Kidney epithelial cell (primary cell): ENCODE measurements at regions not wholly inside any gene's neighbourhood (a gene's known extent, or its start where the extent isn't known, plus 50 kb on each side); places are given as distances from the start of the nearest gene placed in this dataset.
"Not testable (repeated sequence)": the region's sequence is repeated elsewhere in the genome, so short reads cannot be mapped to it uniquely, and the experiment has no call there.

Experiments used
- DNase-seq: peaks from one replicate; pipeline ENCODE4 v3.0.0-alpha.2; 2010; ENCODE audit warnings: low read depth
- H3K27me3 ChIP-seq: 2 replicates; pipeline ENCODE4 v1.6.0; 2011; ENCODE audit warnings: low read length; ENCODE audit not compliant: control insufficient read depth, insufficient read depth
- H3K36me3 ChIP-seq: 2 replicates; pipeline ENCODE4 v1.5.1; 2011; ENCODE audit warnings: low read length; ENCODE audit not compliant: control insufficient read depth, insufficient read depth
- H3K4me3 ChIP-seq: 2 replicates; pipeline ENCODE4 v1.5.1; 2011; ENCODE audit warnings: low read depth, mild to moderate bottlenecking, control low read depth, low read length
- TF ChIP-seq, protein P1 (sequence below): IDR thresholded peaks from 2 replicates; pipeline ENCODE4 v1.5.1; 2011; ENCODE audit warnings: mild to moderate bottlenecking, moderate library complexity, low read length, control low read depth, inconsistent platforms; ENCODE audit not compliant: insufficient read depth, poor library complexity, severe bottlenecking

DNA sequence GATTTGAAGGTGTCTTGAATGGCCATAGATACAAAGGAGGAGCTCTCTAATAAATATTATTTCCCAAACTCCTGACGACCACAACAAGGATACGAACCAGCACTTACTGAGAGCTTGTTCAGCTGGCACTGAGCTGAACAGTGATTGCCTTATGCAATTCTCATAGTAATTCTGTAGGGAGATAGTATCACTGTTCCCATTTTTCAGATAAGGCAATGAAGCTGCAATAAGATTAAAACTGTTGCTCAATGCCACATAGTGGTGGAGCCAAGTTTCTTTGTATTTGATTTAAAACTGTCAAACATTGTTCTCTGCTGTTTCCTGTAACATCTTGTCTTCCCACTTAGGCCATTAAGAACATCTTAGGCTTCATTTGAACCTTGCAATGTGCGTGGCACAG, 163.9 kb downstream of the RPLP1 start:
- TF ChIP-seq, protein P1, sequence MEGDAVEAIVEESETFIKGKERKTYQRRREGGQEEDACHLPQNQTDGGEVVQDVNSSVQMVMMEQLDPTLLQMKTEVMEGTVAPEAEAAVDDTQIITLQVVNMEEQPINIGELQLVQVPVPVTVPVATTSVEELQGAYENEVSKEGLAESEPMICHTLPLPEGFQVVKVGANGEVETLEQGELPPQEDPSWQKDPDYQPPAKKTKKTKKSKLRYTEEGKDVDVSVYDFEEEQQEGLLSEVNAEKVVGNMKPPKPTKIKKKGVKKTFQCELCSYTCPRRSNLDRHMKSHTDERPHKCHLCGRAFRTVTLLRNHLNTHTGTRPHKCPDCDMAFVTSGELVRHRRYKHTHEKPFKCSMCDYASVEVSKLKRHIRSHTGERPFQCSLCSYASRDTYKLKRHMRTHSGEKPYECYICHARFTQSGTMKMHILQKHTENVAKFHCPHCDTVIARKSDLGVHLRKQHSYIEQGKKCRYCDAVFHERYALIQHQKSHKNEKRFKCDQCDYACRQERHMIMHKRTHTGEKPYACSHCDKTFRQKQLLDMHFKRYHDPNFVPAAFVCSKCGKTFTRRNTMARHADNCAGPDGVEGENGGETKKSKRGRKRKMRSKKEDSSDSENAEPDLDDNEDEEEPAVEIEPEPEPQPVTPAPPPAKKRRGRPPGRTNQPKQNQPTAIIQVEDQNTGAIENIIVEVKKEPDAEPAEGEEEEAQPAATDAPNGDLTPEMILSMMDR, result no peak
- DNase-seq, result no peak
- Histone ChIP-seq H3K36me3 (no peaks in the 10 kb centered on the region), H3K27me3 (no peaks in the 10 kb centered on the region), H3K4me3 (no peak overlapping the region)

DNA sequence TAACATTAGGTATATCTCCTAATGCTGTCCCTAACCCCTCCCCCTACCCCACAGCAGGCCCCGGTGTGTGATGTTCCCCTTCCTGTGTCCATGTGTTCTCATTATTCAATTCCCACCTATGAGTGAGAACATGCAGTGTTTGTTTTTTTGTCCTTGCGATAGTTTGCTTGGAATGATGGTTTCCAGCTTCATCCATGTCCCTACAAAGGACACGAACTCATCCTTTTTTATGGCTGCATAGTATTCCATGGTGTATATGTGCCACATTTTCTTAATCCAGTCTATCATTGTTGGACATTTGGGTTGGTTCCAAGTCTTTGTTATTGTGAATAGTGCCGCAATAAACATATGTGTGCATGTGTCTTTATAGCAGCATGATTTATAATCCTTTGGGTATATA, 164.5 kb downstream of the RPLP1 start:
- H3K4me3 ChIP-seq, H3K36me3 ChIP-seq, DNase-seq: not testable (repeated sequence)

DNA sequence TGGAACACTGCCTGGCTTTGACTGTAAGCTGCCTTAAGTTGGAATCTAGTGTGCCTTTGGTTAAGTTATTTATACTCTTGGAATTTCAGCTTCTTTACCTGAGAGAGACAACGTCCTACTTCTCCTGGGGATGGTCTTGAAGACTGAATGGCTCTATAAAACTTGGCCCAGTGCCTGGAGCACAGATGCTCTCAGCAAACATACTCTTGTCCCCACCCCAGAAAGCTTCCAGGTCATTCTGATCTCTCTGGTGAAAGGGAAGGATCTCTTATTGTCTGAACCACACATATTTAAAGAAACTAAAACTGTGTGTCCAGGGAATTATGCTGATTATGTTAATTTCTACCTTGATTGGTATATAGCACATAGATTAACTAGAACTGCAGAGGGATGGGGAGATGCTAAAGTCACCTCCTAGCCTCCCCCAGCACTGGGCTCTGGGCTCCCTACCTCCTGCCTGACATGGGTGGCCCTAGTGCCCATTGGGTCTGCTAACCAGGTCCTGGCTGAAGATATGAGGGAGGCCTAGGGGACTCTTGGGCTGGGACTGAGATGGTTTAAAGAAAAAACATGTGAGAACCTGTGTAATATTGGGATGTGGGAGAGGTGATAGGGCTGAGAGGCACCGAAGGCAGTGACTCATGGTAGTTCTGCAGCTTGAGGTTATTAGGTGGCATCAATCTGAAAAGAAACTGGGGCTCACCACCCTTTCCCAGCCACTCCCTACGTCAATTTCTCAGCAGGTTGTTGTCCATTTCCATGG, 171.0 kb downstream of the RPLP1 start:
- TF ChIP-seq, protein P1, result no peak
- Histone ChIP-seq H3K4me3 (no peak overlapping the region), H3K36me3 (no peaks in the 10 kb centered on the region), H3K27me3 (peaks cover 13% of the 10 kb centered on the region)
- DNase-seq, result no peak

More for the DNA sequence above, 164.5 kb downstream of the RPLP1 start:
- not testable (repeated sequence) for H3K27me3 ChIP-seq

DNA sequence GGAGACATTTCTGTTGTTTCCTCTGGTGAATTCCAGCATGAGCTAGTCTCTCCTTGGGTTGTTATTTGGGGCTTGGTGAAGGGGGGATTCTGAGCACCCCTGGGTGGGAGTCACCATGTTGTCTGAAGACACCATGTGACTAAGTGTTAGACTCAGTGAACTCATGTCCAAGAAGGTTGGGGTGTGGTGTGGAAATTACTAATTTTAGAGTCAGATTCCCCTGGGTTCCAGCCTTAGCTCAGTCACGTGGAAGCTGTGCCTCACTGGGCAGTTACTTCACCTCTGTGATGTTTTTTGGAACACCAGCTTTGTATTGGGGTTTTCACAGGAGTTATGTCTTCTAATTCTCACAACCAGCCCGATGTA, 171.5 kb downstream of the RPLP1 start:
- H3K36me3 ChIP-seq, result no peaks in the 10 kb centered on the region
- no peak for DNase-seq
- peaks cover 13% of the 10 kb centered on the region for H3K27me3 ChIP-seq
- H3K4me3 ChIP-seq, result no peak overlapping the region
- TF ChIP-seq, protein P1, result no peak

DNA sequence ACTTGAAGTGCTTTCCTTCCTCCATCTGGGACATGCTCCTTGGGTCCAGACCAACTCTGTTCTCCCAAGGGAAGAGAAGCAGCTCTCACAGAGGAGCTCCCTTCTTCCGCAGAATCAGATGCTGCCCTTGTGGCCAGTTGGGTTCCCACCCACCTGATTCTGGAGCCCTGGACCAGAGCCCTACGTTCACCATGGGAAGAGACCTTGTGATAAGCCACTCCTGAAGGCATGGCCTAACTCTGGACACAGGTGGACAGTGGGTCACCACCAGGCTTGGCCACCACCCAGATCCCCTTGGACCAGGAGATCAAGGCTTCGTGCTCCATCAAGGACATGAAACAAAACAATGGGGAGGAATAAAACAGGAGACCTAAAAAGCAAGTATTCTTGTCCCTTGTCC, 172.2 kb downstream of the RPLP1 start:
- H3K4me3 ChIP-seq, result no peak overlapping the region
- DNase-seq, result no peak
- no peaks in the 10 kb centered on the region for H3K36me3 ChIP-seq
- TF ChIP-seq, protein P1, result no peak
- peaks cover 13% of the 10 kb centered on the region for H3K27me3 ChIP-seq

DNA sequence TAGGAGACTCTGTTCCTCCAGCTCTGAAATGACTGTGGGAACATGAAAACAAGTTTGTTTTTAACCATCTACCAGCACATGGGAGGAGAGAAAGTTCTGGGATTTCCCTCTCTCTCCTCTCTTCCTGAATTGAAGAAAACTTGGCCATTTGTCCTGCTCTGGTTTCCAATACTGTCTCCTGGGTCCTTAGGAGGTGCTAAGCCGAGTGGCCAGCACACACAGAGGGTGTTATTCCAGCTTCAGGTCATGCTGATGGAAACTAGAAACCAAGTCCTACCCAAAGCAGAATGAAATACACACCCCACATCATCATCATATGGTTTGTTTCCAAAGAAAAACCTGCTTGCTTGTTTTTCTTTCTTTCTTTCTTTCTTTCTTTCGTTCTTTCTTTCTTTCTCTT, 172.7 kb downstream of the RPLP1 start:
- H3K36me3 ChIP-seq, result no peaks in the 10 kb centered on the region
- DNase-seq, result no peak
- H3K27me3 ChIP-seq, result peaks cover 13% of the 10 kb centered on the region
- no peak overlapping the region for H3K4me3 ChIP-seq
- TF ChIP-seq, protein P1, result no peak
